Fibroblast of skin of right biceps (primary cell): ENCODE measurements at regions not wholly inside any gene's neighbourhood (a gene's known extent, or its start where the extent isn't known, plus 50 kb on each side); places are given as distances from the start of the nearest gene placed in this dataset.

ENCODE experiments used
- DNase-seq: peaks from one replicate; pipeline ENCODE4 v3.0.0-alpha.2; 2013

GRCh38 chr18:10368456-10369453, 85.7 kb upstream of the APCDD1 start:
- no peak for DNase-seq

GRCh38 chr18:10370716-10371115, 83.7 kb upstream of the APCDD1 start:
- no peak for DNase-seq

DNA sequence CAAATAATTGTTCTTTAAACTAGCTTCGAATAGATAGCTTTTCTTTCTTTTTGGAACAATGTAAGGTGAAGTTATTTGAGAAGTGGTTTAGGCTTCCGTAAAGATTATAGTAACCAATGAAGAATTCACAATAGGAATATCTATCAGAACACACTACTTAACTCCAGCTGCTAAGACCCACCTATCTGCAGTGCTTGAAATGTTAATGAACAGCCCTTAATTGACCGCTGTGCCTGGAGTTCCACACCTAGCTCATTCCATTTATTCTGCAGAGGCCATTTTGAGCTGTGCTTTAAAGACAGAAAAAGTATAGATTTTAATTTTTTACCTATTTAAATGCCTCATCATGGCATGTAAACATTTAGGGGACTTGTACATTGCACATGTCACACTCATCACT, 83.3 kb upstream of the APCDD1 start:
- DNase-seq = no peak

GRCh38 chr18:10374195-10374594, 80.2 kb upstream of the APCDD1 start:
- no peak for DNase-seq

DNA sequence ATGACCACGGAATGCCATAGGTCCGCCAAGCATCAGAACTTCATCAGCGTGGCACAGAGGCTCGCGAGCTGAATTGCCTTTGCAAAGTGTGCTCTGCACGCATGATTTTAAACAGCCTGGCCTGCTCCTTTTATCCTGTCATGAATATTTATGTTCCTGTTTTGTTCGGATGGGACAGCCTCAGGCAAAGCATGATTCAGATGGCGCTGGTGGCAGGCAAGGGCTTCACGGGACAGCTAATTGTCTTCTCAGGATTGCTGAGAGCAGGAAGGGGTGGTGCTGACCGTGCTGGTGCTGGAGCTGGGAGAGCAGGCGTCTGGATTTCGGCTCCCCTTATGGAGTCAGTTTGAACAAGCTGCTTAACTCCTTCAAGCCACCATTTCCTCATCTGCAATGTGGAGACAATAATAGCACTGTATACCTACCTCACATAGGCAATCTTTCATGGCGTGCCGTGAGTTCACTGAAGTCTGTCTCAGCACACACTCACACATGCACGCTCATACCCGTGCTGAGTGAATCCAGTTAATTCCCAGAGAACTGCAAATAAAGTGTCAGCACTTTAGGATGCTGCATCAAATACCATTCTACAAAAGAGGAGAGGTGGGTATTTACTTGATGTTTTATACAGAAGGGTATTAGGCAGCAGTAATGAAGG, 79.7 kb upstream of the APCDD1 start:
- peak; percentile 40 for DNase-seq

DNA sequence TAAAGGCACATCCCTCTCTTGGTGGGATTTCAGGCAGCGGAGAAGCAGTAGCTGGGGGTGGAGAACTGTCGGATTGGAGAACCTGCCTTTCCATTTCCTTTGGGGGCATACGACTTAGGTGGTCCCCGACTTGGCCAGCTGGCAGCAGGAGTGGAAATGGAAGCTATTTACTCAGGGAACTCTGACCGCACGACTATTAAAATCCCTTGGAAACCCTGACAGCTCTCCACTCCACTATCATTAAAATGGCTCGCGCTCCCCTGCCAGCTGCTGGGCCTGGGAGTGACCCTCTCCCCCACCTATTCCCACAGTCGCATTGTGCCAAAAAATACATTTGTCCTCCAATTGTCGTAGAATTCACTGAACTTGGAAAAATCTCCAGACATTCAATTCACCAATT, 77.7 kb upstream of the APCDD1 start:
- DNase-seq = peak; percentile 44

- peak; percentile 89 for DNase-seq
Observed at GRCh38 chr18:10377956-10378355, 76.5 kb upstream of the APCDD1 start.

DNA sequence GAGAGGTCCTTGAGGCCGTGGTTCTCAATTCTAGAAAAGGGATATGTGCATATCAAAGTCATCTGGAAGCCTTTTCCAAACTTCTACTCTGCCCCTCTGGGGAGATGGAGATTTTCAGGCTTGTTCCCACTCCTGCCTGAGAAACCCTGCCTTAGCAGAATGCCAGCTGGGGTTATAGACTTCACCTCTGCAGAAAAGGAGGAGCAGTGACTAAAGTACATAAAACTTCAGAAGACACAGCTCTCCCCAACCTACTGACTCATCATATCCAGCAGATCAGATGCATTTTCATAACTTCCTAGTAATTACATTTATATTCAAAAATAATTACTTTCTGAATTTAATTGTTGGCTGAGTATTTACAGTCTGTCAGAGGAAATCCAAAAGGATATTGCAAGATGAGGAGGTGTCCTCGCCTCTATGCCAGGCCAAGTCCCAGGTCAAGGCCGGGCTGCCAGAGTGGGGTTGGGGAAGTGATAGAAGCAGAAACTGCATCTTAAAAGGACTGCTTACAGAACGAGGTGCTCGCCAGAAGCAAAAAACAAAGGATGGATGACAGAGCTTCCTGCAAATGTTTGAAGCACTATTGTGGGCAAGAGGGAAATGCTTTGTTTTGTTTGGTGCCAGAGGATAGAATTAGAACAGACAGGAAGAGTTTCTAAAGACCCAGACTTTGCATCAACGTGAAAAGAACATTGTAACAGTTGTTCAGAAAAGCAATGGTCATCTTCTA, 75.6 kb upstream of the APCDD1 start:
- DNase-seq = peak; percentile 80

DNA sequence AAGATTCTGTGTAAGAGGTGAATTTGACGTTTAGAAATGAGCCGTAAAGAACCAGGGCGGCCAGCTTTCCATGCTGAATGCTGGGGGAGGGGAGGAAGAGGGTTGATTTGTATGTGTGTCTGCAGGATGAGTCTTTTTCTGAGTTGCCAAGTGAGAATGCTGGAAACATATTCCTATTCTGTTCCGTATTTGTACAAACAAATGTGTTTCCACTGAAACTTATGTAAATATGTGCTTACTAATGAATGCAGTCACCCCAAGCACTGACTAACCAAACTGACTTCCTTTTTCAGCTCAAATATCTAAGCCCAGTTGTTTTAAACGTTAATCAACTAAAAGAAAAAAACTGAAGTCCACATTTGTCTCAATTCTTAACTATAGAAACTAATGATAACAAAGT, 74.9 kb upstream of the APCDD1 start:
- DNase-seq = peak; percentile 59

DNA sequence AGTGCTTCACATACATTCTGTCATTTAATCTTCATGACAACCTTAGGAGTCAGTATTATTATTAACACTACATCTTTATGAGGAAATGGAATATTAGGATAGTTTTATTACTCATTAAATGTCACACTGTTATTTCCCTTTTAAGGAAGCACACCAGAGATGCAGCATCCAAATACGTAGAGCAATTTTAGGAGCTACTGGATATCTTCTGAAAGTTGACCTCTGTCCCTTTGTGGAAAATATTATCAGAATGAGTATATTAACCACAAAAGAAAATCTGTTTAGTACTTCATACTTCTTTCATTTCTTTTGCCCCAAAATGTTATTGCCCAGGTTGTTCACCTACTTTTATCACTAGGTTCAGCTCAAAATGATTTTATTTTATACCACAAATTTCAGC, 72.9 kb upstream of the APCDD1 start:
- peak; percentile 44 for DNase-seq

GRCh38 chr18:10381951-10382350, 72.5 kb upstream of the APCDD1 start:
- DNase-seq = peak; percentile 71

GRCh38 chr18:10386049-10386448, 68.4 kb upstream of the APCDD1 start:
- DNase-seq = no peak

- no peak for DNase-seq
Observed at GRCh38 chr18:10386956-10387355, 67.5 kb upstream of the APCDD1 start.

- DNase-seq = no peak
Observed at GRCh38 chr18:10387399-10387798, 67.0 kb upstream of the APCDD1 start.

DNA sequence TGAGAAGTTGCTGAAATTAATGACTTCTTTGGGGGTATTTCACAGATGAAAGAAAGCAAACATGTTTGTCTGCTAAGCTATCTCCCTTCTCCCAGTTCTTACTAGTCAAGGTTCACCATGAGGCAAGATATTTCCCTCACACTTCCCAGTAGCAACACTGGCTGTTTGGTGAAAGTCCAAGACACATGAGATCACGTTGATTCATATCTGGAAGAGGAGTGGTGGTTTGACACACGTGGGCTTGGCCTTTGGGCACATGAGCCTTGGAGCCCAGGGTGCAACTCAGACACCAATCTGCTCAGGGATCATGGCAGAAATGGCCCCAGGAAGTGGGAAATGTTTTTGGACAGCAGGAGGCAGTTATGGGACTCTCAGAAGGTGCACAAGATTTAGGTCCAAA, 66.1 kb upstream of the APCDD1 start:
- DNase-seq = no peak

- no peak for DNase-seq
Observed at GRCh38 chr18:10391506-10391905, 62.9 kb upstream of the APCDD1 start.

DNA sequence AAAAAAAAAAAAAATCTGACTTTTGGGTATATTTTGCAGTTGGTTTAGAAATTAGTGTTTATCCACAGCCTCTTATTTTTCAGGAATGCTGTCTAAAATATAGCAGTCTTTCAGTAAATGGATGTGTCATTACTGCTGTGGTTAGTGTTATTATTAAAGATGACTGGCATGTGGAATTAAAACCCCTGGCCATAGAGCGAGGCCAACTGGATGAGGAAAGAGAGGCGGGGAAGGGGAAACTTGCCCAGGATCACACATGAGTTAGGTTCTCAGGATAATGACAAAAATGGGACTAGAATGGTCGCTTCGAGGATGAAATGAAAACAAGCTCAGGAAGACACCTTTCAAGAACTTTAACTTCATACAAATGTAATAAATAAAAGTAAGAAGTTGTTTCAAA, 57.4 kb upstream of the APCDD1 start:
- DNase-seq = no peak

DNA sequence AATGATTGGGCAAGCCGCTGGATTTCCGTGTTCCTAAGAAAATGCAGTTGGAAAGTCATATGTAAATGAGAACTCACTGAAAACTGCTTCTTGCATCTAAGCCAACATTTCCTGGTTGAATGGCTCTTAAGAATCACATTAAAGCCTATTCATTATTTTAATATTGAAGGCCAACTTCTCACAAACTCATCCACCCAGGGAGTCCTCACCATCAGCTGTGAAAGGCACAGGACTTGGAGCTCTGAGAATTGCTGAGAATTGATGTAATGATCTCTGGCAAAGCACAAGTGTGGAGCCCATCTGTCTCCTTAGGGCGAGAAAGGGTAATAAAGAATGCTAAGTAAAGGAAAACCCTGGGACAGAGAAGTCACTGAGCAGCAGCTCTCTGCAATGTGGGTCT, 55.9 kb upstream of the APCDD1 start:
- DNase-seq = no peak

DNA sequence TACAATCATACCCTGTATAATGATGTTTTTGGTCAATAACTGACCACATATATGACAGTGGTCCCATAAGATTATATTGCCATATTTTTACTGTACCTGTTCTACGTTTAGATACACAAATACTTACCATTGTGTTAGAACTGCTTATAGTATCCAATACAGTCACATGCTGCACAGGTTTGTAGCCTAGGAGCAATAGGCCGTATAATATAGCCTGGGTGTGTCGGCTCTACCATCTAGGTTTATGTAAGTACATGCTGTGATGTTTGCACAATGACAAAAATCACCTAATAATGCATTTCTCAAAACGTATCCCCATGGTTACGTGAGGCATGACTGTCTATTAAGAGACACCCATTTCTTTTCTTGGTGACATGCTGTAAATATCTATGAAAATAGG, 55.0 kb upstream of the APCDD1 start:
- DNase-seq = no peak

DNA sequence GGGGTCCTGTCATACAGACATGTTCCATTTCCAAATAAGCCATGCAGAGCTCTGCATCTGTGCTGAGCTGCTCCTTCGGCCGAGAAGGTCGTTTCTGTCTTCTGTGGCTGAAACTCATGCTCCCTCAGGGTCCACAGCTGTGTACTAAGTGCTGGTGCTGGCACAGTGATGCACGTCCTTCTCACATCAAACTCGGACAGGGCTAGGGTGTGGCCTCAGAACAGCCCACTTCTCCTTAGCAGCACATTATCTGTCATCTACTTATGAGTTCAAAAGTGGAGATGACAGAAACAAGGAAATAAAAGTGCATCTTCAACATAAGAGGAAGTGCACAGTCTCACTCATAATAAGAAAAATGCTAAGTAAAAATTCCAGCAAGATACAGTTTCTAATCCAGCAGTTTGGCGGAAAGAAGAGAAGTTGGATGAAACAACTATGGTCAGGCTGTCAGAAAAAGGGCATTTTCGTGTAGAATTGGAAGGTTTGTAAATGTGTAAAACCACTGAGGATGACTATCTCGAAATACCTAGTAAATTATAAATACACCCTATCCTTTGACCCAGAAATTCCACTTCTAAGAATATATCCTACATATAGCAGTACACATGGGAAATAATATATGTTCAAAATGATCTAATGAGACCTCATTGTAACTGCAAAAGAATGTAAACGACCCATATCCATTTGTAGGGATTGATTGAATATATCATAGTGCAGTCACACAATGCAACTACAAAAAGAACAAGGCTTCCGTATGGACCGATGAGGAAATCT, 53.7 kb upstream of the APCDD1 start:
- DNase-seq = peak; percentile 29

- DNase-seq = peak; percentile 76
Observed at GRCh38 chr18:10401521-10401920, 52.9 kb upstream of the APCDD1 start.

GRCh38 chr18:10401930-10402329, 52.5 kb upstream of the APCDD1 start:
- no peak for DNase-seq
